DMS53 treated with DMSO at 0.1 percent for 48 hours (cell line): ENCODE measurements at regions not wholly inside any gene's neighbourhood (a gene's known extent, or its start where the extent isn't known, plus 50 kb on each side); places are given as distances from the start of the nearest gene placed in this dataset.

ENCODE experiments used
- DNase-seq: peaks from one replicate; lab custom pipeline; 2025; ENCODE audit not compliant: unreplicated experiment; lab: John Stamatoyannopoulos, UW

DNA sequence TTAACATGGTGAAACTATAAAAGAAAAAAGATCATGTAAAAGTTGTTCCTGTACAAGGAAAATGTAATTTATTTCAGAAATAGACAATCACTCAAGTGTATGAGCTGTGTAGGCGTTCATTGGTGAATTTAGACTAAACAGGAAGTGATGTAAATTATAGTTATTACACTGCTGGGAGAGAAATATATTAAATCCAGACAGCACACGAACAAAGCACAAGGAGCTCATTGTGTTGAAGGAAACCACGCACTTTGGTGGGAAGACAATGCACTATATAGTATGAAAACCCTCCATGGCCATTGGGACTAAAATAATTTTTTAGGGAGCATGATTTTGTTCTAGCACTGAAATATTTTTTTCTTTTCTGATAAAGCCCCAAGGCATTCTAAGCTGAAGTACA is 450.5 kb downstream of the KLF12 start:
- DNase-seq = no peak

DNA sequence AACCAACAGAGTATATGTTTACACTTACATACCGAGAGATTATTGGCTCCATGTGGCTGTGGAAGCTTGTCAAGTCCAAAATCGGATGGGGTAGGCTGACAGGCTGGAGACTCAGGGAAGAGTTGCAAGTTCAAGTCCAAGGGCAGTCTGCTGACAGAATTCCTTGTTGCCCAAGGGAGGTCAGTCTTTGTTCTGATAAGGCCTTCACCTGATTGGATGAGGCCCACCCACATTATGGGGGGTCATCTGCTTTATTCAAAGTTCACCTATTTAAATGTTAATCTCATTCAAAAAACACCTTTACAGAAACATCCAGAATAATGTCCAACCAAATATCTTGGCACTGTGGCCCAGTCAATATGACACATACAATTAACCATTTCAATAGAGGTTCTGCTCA is 452.4 kb downstream of the KLF12 start:
- DNase-seq = no peak

- DNase-seq = no peak
Measured at GRCh38 chr13:73681015-73681414, 453.2 kb downstream of the KLF12 start.

DNA sequence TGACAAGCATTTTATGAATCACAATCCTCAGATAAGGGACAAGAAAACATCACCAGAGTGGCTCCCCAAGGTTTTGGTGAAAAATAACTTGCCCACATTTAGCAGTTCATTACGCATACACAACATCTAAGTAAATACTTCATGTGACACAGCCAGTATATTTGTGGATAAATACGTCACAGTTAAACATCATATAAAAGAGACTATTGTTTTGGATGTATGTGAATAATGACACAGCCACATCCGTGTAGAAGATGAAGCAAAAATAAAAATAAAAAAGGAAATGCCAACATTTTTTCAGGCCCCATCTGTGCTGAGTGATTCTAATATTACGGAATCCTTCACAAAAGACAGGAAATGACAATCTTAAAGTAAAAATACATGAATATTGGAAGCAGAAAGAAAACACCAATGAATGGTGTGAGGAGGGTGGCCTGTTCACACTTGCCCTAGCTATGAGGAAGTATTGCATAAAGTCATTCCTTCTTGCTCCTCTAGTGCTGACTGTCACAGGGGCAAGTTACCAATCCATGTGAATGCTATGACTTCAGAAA is 457.1 kb downstream of the KLF12 start:
- DNase-seq = peak; percentile 26

- no peak for DNase-seq
Measured at GRCh38 chr13:73676550-73677047, 457.6 kb downstream of the KLF12 start.

DNA sequence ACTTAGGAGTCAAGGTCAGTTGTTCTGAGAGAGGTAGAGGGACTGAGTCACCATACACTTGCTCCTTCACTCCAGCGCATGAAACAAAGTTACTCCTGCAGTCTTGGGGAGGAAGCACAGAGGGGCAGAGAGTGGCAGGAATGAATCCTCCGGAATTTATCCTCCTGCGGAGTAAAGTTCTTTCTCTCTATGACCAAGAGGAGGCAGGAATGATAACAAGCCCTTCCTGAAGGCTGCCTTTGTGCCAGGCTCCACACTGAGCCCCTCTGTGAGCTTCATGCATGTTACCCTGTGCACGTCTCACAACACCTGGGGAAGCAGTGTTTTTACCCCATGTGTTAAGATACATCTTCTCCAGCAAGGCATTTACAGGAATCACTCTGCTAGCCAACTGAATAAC is 458.4 kb downstream of the KLF12 start:
- no peak for DNase-seq

- DNase-seq = no peak
Measured at GRCh38 chr13:73674570-73674969, 459.6 kb downstream of the KLF12 start.

- no peak for DNase-seq
Measured at GRCh38 chr13:73673931-73674330, 460.3 kb downstream of the KLF12 start.

DNA sequence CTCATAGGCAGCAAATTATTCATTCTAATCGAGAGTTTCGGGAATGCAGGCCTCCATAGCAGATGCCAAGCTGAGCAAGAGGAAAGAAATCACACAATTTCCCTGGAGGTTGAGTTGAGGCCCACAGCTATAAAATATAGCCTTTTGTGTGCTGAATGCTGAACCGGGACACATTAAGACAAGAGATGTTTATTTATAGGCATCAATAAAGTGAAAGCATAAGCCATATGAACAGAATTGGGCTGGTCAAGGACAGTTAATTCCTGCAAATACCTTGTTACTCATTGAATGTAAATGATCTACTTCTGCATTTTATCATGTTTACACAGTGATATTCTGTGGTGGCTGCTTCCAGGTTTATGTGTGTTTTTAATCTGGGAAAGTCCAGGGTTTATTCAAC is 461.7 kb downstream of the KLF12 start:
- DNase-seq = no peak

DNA sequence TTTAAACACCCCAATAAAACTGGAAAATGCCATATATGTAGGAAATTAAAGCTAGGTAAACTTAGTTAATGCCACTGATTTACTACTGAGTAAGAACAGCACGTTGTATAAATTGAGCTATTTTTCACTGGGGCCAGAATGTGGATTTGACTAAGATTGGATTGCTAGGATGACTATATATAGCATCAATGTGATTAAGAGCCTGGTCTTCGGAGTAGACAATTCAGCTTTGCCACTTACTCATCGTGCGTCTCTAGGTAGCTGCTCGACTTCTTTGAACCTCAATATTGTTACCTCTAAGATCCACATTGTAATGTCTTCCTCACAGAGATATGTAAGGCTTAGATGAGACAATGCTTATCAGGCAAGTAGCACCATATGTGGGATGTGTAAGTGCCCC is 462.5 kb downstream of the KLF12 start:
- no peak for DNase-seq

GRCh38 chr13:73671011-73671410 is 463.2 kb downstream of the KLF12 start:
- DNase-seq = no peak

GRCh38 chr13:73667756-73668155 is 466.4 kb downstream of the KLF12 start:
- no peak for DNase-seq

DNA sequence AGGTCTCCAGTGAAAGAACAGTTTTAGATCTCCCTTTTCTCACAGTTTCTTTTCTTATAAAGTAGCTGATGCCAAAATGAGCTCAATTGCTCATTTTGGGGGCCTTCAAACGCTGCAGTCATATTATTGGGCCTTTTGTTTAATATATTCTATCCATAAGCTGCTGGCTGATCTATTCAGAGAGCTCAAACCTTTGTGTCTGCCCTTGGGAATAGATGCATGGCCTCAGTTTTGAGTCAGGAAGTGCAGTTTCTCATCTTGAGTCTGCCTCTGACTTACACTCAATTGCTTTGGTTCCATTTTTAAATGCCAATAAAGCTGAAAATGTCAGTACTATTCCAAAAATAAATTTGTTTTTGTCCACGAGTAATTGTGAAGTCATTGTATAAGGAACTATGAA is 468.9 kb downstream of the KLF12 start:
- no peak for DNase-seq

GRCh38 chr13:73664851-73665250 is 469.4 kb downstream of the KLF12 start:
- no peak for DNase-seq

DNA sequence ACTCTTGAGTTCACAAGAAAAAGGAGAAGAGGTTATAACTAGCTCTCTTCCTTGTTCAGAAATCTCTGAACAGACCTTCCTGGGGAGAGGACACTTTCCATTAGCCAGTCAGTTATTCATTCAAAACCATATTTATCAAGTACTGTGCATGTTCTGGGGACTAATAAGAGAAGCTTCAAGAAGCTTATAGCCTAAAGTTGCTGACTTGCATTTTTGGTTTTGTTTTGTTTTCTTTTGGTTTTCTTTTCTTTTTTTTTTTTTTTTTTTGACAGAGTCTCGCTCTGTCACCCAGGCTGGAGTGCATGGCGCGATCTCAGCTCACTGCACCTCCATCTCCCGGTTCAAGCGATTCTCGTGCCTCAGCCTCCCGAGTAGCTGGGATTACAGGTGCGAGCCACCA is 471.4 kb downstream of the KLF12 start:
- DNase-seq = no peak

DNA sequence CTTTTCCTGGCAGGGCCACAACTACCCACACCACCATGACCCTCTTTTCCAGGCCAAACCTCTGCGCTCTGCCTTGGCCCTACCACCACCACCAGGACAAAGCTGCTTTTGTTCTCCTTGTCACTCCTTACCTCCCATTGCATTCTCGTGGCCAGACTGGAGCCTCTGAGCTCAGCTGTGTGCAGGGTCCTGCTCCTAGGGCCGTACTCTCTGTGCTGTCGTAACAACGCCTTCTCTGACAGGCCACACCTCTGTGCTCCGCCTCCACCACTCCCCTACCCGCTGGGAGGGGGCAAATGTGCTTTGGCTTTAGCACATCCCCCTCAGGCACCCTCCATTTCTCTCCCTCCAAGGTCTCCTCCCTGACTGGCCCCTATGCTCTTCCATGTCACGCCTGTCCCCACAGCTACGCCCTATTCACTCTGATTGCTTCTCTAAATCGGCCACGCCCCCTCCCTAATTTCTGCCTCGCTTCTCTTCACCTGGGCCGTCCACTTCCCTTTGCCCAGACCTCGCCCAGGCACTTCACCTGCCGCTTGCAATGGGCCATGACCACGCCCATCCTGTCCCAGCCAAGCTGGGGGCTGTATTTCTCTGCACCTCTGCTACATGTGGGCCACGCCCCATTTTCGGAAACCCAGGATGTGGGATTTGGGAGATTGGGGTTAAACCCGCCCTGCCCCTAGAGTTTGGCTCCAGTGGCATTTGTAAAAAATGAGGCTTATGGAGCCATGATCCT is 472.3 kb downstream of the KLF12 start:
- DNase-seq = no peak

- no peak for DNase-seq
Measured at GRCh38 chr13:73661066-73661465, 473.1 kb downstream of the KLF12 start.

DNA sequence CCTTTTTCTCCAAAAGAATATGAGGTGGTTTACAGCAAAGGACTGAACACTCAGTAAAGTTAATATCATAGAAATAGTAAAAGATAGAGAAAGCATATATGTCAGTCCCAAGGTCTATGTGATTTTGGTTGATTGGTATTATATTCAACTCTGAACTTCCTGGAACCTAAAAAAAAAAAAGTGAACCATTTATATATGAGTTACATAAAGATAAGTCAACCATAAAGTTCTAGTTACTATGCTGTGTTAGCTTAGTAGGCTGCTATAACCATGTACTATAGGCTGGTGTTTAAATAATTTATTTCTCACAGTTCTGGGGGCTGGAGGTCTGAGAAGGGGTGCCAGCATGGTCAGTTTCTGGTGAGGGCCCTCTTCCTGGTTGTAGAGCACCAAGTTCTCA is 475.6 kb downstream of the KLF12 start:
- DNase-seq = no peak

GRCh38 chr13:73657821-73658540 is 476.2 kb downstream of the KLF12 start:
- DNase-seq = no peak

DNA sequence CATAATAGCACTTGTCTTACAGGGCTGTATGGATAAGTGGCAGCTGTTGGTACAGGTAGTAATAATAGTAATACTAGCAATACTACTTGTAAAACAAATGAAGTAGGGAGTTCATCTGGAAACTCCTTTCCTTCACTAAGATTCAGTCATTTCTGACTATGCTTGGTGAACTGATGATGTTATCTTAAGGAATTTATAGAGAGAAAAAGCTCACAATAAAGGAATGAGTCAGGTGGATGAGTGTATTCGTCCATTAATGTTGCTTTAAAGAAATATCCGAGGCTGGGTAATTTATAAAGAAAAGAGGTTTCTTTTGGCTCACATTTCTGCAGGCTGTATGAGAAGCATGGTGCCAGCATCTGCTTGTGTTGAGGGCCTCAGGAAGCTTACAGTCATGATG is 477.3 kb downstream of the KLF12 start:
- DNase-seq = no peak

- no peak for DNase-seq
Measured at GRCh38 chr13:73653688-73654087, 480.5 kb downstream of the KLF12 start.

GRCh38 chr13:73647417-73647816 is 486.8 kb downstream of the KLF12 start:
- DNase-seq = no peak
